GM12872 (cell line): ENCODE measurements at regions not wholly inside any gene's neighbourhood (a gene's known extent, or its start where the extent isn't known, plus 50 kb on each side); places are given as distances from the start of the nearest gene placed in this dataset.

Experiments used
- TF ChIP-seq, protein P1 (sequence below): IDR thresholded peaks from 3 replicates; pipeline ENCODE4 v1.5.1; 2011; ENCODE audit warnings: low read depth, mild to moderate bottlenecking, low read length, moderate library complexity; ENCODE audit not compliant: insufficient read depth

DNA sequence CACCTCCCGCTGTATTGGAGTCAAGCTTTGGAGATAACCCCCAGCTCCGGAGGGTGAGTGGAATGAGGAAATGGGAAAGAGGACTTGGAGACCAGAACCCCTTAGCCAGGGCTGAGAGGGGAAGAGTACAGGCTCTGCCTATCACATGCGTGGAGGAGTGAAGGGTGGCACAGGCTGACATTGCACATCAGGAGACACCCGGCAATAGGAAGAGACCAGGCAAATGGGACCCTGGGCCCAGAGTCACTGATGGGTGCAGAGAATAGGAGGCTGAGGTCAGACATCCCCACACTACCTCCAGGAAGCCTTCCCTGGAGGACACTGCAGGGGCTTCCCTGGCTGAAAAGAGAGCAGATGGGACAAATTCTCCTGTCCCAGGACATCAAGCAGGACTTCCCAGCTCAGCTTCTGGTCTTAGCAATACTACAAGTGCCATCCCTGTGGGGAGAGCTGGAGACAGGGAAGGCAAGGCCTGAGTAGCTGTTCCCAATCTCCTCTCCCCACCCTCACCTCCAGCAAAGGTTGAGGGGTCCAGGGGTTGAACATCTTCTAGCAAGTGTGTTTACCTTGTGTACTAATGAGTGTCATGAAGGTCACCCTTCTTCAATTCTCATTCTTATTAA is 160.7 kb downstream of the BUD13 start:
- TF ChIP-seq, protein P1, sequence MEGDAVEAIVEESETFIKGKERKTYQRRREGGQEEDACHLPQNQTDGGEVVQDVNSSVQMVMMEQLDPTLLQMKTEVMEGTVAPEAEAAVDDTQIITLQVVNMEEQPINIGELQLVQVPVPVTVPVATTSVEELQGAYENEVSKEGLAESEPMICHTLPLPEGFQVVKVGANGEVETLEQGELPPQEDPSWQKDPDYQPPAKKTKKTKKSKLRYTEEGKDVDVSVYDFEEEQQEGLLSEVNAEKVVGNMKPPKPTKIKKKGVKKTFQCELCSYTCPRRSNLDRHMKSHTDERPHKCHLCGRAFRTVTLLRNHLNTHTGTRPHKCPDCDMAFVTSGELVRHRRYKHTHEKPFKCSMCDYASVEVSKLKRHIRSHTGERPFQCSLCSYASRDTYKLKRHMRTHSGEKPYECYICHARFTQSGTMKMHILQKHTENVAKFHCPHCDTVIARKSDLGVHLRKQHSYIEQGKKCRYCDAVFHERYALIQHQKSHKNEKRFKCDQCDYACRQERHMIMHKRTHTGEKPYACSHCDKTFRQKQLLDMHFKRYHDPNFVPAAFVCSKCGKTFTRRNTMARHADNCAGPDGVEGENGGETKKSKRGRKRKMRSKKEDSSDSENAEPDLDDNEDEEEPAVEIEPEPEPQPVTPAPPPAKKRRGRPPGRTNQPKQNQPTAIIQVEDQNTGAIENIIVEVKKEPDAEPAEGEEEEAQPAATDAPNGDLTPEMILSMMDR, result no peak

DNA sequence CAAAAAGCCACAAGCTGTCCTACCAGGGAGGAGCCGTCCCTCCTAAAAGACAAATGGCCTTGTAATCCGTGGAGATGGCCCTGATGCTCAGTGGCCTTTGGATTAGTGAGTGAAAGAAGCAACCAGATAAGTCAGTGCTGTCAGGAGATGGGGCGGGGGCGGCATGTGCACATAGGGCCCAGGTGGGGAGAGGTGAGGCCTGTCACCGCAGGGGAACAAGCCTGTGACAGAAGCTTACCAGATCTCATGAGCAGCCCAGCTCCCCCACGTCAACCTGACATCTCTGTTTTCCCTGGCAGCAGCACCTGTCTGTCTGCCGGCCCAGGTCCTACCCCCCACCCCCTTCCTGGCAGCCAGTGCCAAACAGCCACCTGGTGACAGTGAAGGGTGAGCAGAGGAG is 162.6 kb downstream of the BUD13 start:
- TF ChIP-seq, protein P1, result no peak

DNA sequence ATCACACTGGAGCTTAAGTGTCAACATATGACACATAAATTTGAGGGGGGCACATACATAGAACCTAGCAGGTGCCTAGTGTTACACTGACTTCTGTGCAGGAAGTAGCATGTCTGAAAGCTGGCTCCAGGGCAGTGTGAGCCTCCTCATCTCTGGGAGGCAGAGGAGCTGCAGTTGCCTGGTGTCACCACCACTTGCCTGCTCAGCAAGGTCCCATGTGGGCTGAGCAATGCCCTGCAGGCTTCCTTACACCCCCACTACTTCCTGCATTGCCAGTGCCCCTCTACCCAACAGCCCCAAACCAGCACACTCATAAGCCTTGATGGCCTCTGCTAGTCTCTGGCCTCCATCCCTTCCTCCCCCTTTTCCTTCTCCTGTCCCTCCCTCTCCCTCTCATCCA is 165.8 kb downstream of the BUD13 start:
- TF ChIP-seq, protein P1, result no peak

DNA sequence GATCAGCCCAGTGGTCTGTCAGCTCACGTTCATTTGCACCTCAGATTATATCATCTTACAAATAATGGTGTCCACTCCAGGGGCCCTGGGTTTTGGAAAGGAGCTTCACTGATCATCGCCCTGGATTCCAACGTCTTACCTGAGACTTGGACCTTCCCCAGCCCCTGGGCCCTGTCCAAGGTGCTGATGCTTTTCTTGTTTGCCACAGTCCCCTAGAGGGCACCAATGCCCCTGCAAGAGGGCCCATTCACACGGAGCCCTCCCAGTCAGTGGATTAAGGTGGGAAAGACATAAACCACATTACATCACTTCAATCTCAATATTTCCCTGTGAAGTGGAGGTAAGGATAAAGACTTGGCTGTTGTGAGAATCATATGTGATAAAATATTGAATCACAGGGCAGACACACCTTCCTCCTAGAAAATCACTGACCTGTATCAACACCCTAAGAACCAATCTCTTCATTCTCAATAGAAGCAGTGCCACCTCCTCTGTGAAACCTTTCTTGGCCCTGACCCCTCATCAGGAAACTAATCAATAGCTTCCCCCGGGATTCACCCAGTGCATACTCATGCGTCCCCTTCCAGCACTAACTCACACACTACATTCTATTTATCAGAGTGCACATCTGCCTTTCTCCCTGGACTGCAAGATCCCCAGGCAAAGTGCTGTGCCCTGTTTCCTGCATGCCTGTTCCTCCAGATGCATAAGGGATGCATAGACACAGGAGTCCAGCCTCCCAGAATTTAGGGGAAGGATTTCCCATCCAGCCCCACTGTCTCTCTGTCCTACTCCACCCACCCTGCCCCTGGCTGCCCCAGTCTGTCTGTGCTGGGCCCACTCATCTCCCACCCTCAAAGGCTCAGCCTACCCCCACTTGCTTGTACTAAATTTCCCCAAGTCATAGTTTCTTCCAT is 167.0 kb downstream of the BUD13 start:
- TF ChIP-seq, protein P1, result peak; percentile 61

DNA sequence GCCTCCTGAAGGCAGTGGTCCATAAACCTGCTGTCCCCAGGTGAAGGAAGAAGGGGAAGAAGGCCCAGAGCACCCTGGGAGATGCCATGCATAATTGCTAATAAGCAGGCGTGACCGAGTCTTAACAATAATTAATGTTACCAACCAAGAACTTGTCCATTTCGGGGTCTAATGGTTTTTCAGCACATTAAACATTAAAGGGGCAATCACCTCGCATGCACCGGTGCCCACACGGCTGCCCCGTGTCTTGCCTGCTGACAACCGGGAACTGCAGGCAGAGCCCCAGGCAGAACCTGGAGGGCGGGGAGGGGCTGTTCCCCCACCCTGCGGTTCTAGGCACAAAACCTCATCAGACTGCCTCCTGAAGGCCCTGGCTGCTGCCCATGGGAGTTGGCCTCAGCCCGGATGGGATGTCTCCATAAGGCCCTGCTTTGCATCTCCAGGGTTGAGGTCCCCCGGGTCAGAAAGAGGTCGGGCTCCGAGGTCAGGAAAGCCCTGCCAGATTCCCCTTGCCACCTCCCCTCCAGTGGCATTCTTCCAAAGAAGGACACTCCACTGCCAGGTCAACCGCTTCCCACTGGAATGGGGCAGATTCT is 169.0 kb downstream of the BUD13 start:
- TF ChIP-seq, protein P1, result no peak

DNA sequence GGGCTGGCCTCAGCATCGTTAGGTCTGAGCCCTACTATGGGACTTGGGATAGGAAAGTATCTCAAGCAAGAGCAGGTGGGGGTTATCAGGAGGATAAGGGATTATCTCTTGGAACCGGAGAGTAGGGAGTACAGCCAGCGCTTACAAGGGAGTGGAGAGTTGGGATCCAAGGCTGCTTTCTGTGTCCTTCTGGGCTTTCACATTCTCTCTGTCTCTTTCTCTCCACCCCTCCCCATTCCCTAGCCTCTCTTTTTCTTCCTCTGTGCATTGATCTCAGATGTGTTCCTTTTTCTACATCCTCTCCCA is 170.2 kb downstream of the BUD13 start:
- TF ChIP-seq, protein P1, result no peak

DNA sequence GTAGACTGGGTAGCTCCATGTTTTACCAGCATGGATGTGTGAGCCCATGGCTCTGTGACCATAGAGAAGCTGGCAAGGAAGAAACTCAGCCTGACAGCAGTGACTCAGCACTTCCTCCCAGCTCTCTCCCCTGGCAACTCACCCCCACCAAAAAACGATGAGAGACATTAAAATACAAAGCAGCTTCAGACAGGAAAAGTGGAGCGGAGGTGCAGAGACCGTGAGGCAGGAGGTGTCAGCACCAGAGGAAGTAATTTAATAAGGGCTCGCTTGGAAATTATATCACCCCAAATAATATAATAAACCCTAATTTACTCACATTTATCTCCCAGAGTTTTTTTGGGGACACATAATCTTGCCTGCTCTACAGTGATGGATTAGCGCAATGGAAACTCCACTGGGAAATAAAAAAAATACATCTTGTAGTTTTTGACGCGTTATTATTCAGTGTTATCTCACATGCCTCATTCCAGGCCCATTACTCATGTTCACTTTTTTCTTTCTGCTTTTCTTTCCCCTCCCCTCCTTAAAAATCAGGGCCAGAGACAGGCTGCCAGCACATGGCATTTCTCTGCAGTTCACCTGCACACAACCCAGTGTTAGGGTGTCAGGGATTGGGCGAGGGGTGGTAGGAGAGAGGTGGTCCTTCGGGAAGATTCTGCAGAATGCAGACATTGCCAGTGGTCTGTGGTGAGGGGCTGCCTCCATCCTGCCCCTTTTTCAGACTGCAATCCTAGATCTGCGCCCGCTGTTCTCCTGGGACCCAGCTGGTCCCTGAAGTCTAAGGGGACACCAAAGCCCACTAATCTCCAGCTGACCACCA is 170.8 kb downstream of the BUD13 start:
- TF ChIP-seq, protein P1, result no peak
